ENCODE measurements at regions not wholly inside any gene's neighbourhood (a gene's known extent, or its start where the extent isn't known, plus 50 kb on each side); places are given as distances from the start of the nearest gene placed in this dataset.
"Not testable (repeated sequence)": the region's sequence is repeated elsewhere in the genome, so short reads cannot be mapped to it uniquely, and the experiment has no call there.

DNA sequence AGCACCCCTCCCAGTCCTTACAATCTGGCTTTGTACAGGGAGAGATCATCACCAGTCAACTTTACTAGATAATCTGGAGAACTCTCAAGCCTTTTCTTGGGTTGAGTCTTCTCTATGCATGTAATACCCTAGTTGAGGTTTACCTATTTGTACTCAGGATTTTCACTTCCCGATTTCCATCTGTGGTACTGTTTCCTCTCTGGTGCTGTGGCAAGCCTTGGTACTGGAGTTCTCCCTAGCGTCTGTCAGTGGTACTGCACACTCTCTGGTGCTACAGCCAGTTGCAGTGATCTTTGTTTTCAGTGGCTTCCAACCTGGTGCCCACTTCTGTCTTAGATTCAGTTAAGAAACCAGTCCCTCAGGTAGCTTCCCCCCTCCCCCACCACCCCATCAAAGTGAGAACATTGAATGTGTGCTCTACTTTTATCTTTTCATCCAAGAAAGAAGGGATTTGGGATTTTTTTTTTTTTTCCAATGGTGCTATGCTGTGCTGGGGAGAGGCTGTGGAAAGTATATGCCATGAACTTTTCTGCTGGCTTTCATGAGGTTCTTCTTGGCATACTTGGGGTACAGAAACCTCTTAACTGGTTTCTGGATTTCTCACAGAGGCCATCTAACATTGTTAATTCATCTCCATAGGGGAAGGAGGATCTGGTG, 69.4 kb upstream of the EVL start:
- peak in 22 of 56 donors; percentile 4 to 50 (median 24) for DNase-seq

DNA sequence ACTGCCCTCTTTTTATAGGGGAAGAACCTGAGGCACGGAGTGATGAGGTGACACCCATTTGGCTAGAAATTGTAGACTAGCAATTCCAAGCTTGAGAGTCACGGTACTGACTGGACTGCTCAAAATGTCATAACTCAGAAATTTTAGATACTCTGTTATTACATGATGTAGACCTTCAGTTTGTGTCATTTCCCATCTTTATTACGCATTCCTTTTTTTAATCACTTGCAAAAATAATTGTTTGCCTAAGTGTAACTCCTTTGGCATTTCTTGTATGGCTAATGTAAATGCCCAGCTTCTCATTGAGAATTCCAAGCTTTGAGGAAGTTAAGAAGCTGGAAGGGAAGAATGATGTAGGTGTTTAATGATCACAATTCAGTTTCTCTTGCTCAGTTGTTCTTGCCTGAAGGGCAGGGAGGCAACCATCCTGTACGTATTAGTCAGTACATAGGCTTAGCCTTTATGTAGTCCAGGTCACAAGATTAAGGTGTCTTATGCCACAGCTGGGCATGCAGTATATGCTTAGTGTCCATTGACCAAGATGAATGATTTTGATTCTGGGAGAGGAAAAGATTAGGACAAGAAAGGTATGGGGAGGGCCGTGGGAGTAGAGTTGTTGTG, 68.2 kb upstream of the EVL start:
- DNase-seq: no peak

DNA sequence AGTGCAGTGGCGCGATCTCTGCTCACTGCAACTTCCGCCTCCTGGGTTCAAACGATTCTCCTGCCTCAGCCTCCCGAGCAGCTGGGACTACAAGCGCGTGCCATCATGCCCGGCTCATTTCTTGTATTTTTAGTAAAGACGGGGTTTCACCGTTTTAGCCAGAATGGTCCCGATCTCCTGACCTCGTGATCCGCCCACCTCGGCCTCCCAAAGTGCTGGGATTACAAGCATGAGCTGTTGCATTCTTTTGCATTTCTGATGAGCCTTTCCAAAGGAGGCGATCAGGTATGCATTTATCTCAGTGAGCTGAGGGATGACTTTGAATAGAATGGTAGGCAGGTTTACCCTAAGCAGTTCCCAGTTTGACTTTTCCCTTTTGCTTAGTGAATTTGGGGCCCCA, 64.8 kb upstream of the EVL start:
- peak in 1 of 56 donors; percentile 25 for DNase-seq

DNA sequence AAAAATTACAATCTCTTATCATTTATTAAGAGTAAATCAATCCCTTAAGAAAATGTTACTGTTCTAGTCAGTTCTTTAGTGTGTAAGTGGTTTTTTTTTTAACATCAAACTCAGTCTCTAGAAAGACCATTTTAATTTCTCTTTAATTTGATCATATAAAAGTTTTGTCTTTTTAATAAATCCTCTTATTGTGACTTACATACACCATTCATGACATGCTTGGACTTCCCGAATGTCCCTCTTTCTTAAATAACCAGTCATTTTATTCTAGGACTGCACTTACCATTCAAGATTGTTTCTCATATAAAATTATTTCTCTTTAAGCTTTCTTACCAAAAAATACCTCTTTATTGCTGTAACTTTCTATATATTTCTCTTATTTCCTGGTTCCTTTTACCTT, 60.8 kb upstream of the EVL start:
- no peak for DNase-seq

DNA sequence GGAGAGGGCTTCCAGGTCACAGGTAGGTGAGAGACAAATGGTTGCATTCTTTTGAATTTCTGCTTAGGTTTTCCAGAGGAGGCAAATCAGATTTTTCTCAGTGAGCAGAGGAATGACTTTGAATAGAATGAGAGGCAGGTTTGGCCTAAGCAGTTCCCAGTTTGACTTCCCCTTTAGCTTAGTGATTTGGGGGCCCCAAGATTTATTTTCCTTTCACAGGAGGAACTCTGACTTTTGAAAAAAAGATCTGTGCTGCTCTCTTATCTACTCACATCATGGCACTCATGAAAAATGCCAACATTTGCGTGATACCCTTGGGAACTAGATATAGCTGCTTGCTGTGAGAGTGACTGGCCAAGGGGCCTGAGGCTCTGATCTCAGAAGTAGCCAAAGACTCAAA, 58.0 kb upstream of the EVL start:
- DNase-seq: no peak

DNA sequence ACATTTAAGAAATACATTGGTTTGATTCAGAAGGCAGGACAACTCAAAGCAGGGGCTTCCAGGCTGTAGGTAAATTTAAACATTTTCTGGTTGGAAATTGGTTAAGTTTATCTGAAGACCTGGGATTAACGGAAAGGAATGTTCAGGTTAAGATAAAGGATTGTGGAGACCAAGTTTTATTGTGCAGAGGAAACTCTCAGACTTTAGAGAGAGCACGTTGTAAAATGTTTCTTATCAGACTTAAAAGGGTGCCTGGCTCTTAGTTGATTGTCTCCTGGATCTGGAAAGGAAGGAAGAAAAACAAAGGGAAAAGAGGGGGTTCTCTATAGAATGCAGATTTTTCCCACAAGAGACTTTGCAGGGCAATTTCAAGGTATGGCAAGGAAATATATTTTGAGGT, 55.4 kb upstream of the EVL start:
- not testable (repeated sequence) for DNase-seq

DNA sequence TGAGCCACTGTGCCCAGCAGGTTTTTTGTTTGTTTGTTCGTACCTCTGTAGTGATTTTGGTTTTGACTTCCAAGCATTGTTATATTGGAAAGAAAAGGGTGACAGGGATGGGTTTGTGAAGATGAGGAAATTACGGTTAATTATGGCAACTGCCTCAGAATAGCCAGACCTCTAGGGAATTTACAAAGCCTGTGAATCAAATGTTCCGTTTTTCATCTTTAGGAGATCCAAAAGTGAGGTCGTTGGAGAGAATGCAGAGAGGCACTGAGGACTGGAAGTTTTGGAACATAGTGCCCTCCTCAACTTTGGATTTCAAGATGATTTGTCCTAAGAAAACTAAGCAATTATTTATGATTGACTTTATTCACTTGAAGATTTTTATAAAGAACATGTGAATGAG, 54.5 kb upstream of the EVL start:
- no peak for DNase-seq

DNA sequence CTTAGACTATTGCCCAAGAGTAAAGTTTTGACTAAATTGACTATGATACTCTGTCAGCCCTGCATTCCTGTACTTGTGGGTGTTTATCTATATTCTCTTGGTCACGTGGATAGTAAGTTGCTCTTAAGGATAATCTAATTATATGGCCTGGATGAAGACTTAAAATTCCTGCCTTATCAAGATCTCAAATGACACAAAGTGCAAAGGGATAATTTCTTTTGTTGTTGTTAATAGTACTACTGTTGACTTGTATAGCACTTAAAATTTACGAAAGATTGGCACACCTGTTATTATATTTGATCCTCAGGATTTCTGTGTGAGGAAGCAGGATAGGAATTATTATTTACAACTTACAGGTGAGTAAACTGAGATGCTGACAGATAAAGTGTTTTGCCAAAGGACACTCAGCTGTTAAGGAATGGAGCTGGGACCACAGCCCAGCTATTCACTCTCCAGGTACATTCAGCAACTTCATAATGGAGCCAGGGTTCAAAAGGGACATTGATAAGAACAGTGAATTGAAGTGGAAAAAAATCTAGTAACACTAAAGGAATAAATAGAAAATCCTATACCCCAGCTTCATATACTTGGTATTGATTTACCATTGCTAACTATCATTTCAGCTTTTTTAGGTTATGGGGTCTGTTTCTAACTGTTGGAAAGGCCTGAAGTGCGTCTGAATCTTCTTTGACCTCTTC, 53.4 kb upstream of the EVL start:
- DNase-seq: no peak

DNA sequence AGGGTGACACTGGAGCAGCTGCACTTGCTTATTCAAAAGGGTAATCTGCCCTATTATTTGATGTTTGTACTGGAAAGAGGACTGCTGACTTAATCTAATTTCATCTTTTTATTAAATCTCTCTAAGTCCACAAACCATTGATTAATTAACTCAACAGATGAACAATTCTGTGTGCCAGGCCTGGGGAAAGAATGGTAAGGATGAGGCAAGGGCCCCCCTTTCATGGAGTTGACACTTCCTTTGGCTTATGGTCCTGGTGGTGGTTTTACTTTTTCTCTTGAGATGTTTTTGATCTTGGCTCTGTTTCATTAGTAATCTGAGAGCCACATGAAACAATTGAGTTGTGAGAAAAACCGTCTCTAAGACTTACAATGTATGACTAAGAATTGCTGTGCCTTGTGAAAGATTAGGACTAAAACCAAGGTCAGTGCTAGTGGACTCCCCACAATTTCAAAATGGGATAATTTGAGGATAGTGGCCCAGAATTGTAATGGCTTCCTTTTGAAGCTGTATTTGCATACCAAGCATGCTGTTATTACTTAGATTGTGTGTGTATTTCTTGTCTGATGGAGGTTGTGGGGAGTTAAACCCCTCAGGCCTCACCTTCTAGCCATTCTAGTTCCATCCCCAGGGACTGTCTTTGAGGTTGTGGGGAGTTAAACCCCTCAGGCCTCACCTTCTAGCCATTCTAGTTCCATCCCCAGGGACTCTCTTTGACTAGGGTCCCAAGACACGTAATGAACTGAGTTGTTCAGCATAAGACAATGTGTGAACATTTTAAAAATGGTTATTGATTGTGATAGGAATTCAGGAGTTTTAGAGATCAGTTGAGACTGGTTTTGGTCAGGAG, 52.5 kb upstream of the EVL start:
- DNase-seq: no peak

DNA sequence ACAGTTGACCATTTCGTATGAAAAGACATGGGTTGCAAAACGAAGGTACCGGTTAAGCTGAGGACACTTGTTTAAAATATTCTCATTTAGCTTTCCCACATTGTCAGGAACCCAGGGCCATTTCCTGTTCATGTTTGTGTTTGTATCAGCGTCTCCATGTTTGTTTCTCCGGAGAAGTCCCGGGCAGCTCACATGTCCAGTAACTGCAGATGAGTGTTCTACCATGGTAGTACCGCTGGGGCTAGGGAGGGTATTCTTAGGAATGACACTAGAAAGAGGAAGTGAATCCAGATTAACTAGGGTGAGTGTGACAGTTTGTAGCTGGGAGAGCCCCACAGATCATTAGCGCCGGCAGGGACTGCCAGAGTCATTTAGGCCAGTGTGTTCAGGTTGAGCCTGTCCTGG, 50.0 kb upstream of the EVL start:
- no peak for DNase-seq

Data from nucleus accumbens (tissue), 56 donors.